ENCODE measurements at regions not wholly inside any gene's neighbourhood (a gene's known extent, or its start where the extent isn't known, plus 50 kb on each side); places are given as distances from the start of the nearest gene placed in this dataset.

DNA sequence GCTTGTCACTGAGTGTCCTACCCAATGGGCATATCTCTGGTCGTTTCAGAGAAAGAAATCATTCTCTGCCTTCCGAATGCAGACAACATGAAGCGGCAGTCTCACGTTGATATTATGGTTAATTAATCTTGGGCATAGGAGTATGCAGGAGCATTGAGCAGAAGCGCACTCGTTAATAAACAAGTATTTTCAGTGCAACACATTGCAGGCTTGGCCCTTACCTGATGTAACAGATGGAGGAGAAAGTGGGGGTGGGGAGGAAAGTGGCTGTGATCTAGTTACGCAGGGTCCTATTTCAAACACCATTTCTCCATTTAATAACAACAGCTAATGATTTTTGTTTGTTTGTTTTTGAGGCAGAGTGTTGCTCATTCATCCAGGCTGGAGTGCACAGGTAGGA is 414.0 kb upstream of the RBFOX1 start:
- Histone ChIP-seq H3K4me1 (ENCODE audit: control insufficient read depth in 2 of 3, insufficient read depth in 2 of 3, low read depth in 1 of 3, low read length in 3 of 3) (no peaks in the 10 kb centered on the region), H3K9ac (ENCODE audit: low read length in 3 of 3) (no peak overlapping the region), H3K27ac (ENCODE audit: low read depth in 2 of 2, low read length in 2 of 2) (no peak overlapping the region), H3K36me3 (ENCODE audit: control insufficient read depth in 2 of 3, insufficient read depth in 3 of 3, low read length in 3 of 3) (no peaks in the 10 kb centered on the region), H3K27me3 (ENCODE audit: control insufficient read depth, insufficient read depth, low read length) (no peaks in the 10 kb centered on the region), H3K9me3 (ENCODE audit: control insufficient read depth in 2 of 3, insufficient read depth in 1 of 3, low read length in 3 of 3) (peaks cover 0 to 3% (median 3%) of the 10 kb centered on the region in 3 donors), H3K4me3 (ENCODE audit: low read length in 3 of 3) (no peak overlapping the region)
- TF ChIP-seq, protein P1, sequence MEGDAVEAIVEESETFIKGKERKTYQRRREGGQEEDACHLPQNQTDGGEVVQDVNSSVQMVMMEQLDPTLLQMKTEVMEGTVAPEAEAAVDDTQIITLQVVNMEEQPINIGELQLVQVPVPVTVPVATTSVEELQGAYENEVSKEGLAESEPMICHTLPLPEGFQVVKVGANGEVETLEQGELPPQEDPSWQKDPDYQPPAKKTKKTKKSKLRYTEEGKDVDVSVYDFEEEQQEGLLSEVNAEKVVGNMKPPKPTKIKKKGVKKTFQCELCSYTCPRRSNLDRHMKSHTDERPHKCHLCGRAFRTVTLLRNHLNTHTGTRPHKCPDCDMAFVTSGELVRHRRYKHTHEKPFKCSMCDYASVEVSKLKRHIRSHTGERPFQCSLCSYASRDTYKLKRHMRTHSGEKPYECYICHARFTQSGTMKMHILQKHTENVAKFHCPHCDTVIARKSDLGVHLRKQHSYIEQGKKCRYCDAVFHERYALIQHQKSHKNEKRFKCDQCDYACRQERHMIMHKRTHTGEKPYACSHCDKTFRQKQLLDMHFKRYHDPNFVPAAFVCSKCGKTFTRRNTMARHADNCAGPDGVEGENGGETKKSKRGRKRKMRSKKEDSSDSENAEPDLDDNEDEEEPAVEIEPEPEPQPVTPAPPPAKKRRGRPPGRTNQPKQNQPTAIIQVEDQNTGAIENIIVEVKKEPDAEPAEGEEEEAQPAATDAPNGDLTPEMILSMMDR (IDR thresholded peaks at IDR 0.05; ENCODE audit: borderline replicate concordance, extremely low read depth, insufficient read depth): no peak
- intact Hi-C loops (cut with DNase I): no loop called here
- FAIRE-seq (no peak), DNase-seq (no peak)

DNA sequence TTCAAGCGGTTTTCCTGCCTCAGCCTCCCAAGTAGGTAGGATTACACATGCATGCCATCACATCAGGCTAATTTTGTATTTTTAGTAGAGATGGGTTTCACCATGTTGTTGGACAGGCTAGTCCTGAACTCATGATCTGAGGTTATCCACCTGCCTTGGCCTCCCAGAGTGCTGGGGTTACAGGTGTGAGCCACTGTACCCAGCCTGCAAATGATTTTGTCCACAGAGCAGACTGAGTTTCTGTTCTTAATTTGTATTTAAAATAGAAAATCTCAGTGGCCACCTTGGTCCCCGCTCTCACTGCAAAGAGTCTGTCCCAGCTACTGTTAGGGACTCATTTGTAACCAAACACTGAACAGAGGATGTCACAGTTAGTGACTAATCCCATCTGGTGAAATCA is 415.7 kb upstream of the RBFOX1 start:
- intact Hi-C loops (cut with DNase I): no loop called here
- Histone ChIP-seq H3K4me3 (ENCODE audit: low read length in 3 of 3) (no peak overlapping the region), H3K4me1 (ENCODE audit: control insufficient read depth in 2 of 3, insufficient read depth in 2 of 3, low read depth in 1 of 3, low read length in 3 of 3) (no peaks in the 10 kb centered on the region), H3K27ac (ENCODE audit: low read depth in 2 of 2, low read length in 2 of 2) (no peak overlapping the region), H3K9me3 (ENCODE audit: control insufficient read depth in 2 of 3, insufficient read depth in 1 of 3, low read length in 3 of 3) (peaks cover 0 to 3% (median 3%) of the 10 kb centered on the region in 3 donors), H3K9ac (ENCODE audit: low read length in 3 of 3) (no peak overlapping the region), H3K36me3 (ENCODE audit: control insufficient read depth in 2 of 3, insufficient read depth in 3 of 3, low read length in 3 of 3) (no peaks in the 10 kb centered on the region), H3K27me3 (ENCODE audit: control insufficient read depth, insufficient read depth, low read length) (no peaks in the 10 kb centered on the region)
- TF ChIP-seq, protein P1 (IDR thresholded peaks at IDR 0.05; ENCODE audit: borderline replicate concordance, extremely low read depth, insufficient read depth): no peak
- FAIRE-seq (no peak), DNase-seq (no peak)

DNA sequence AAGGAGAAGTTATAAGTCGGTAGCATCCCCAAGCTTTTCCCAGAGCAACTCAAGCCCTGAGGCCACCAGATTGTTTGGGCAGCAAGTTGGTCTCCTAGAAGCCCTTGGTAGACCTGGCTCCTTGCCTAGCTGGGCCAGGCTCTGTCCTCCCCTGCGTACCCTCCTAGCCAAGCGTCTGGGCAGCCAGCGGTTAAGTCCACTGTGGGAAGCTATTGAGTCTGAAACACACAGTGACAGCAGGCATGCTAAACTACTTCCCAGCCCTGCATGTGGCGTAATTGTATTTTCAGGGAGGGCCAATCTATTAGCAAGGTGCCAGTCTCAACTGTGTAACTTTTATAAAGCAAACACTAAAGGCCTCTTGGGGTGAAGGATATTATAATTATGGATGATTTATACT is 419.1 kb upstream of the RBFOX1 start:
- no peaks in the 10 kb centered on the region for H3K36me3 ChIP-seq (ENCODE audit: control insufficient read depth in 2 of 3, insufficient read depth in 3 of 3, low read length in 3 of 3)
- no peaks in the 10 kb centered on the region for H3K4me1 ChIP-seq (ENCODE audit: control insufficient read depth in 2 of 3, insufficient read depth in 2 of 3, low read depth in 1 of 3, low read length in 3 of 3)
- intact Hi-C loops (cut with DNase I): no loop called here
- TF ChIP-seq, protein P1 (IDR thresholded peaks at IDR 0.05; ENCODE audit: borderline replicate concordance, extremely low read depth, insufficient read depth): no peak
- H3K9ac ChIP-seq (ENCODE audit: low read length in 3 of 3): no peak overlapping the region
- H3K27ac ChIP-seq (ENCODE audit: low read depth in 2 of 2, low read length in 2 of 2): no peak overlapping the region
- no peak for FAIRE-seq
- no peak overlapping the region for H3K4me3 ChIP-seq (ENCODE audit: low read length in 3 of 3)
- H3K9me3 ChIP-seq (ENCODE audit: control insufficient read depth in 2 of 3, insufficient read depth in 1 of 3, low read length in 3 of 3): no peaks in the 10 kb centered on the region
- no peaks in the 10 kb centered on the region for H3K27me3 ChIP-seq (ENCODE audit: control insufficient read depth, insufficient read depth, low read length)
- no peak for DNase-seq

DNA sequence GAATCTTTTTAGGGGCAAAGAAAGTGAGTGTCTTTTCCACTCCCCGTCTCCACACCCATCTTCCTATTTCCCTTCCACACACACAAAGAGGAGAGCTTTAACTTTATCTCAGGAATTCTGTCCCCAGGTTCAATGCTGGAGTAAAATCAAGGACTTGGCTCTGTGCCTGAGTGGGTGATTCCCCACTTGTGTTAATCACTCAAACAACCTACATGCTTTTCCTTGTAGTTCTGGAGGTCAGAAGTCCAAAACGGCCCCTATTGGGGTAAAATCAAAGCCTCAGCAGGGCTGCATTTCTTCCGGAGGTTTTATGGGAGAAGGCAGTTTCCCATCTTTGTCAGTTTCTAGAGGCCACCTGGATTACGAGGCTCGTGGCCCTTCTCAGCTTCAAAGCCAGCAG is 422.3 kb upstream of the RBFOX1 start:
- H3K9me3 ChIP-seq (ENCODE audit: control insufficient read depth in 2 of 3, insufficient read depth in 1 of 3, low read length in 3 of 3): no peaks in the 10 kb centered on the region
- no peak overlapping the region for H3K9ac ChIP-seq (ENCODE audit: low read length in 3 of 3)
- no peak for FAIRE-seq
- intact Hi-C loops (cut with DNase I): no loop called here
- no peaks in the 10 kb centered on the region for H3K4me1 ChIP-seq (ENCODE audit: control insufficient read depth in 2 of 3, insufficient read depth in 2 of 3, low read depth in 1 of 3, low read length in 3 of 3)
- DNase-seq: no peak
- no peak overlapping the region for H3K27ac ChIP-seq (ENCODE audit: low read depth in 2 of 2, low read length in 2 of 2)
- TF ChIP-seq, protein P1 (IDR thresholded peaks at IDR 0.05; ENCODE audit: borderline replicate concordance, extremely low read depth, insufficient read depth): no peak
- H3K27me3 ChIP-seq (ENCODE audit: control insufficient read depth, insufficient read depth, low read length): no peaks in the 10 kb centered on the region
- no peak overlapping the region for H3K4me3 ChIP-seq (ENCODE audit: low read length in 3 of 3)
- H3K36me3 ChIP-seq (ENCODE audit: control insufficient read depth in 2 of 3, insufficient read depth in 3 of 3, low read length in 3 of 3): no peaks in the 10 kb centered on the region
